Chondrocyte (in vitro differentiated cells): ENCODE measurements at regions not wholly inside any gene's neighbourhood (a gene's known extent, or its start where the extent isn't known, plus 50 kb on each side); places are given as distances from the start of the nearest gene placed in this dataset.

Source experiments
- DNase-seq: peaks from one replicate; pipeline ENCODE4 v3.0.0; 2021; ENCODE audit warnings: mixed read lengths, low spot score
- H3K27ac Mint-ChIP-seq: one replicate; pipeline ENCODE4 v1.8.0; 2021; ENCODE audit warnings: mild to moderate bottlenecking, moderate library complexity, mixed read lengths; ENCODE audit not compliant: unreplicated experiment
- H3K27me3 Mint-ChIP-seq: 2 replicates; pipeline ENCODE4 v1.8.0; 2021; ENCODE audit warnings: low read depth, mixed read lengths
- H3K36me3 Mint-ChIP-seq: 2 replicates; pipeline ENCODE4 v1.8.0; 2021; ENCODE audit warnings: low read depth, mixed read lengths
- H3K4me1 Mint-ChIP-seq: 2 replicates; pipeline ENCODE4 v1.8.0; 2021; ENCODE audit warnings: low read depth, mild to moderate bottlenecking, mixed read lengths
- H3K4me3 Mint-ChIP-seq: one replicate; pipeline ENCODE4 v1.8.0; 2021; ENCODE audit warnings: mild to moderate bottlenecking, moderate library complexity, mixed read lengths; ENCODE audit not compliant: unreplicated experiment
- H3K9me3 Mint-ChIP-seq: 2 replicates; pipeline ENCODE4 v1.8.0; 2021; ENCODE audit warnings: low read depth, mixed read lengths
- CTCF ChIP-seq: fragments of 200-600 bp; sonication (generic); IDR thresholded peaks from 2 replicates; pipeline ENCODE4 v1.5.0; 2021; ENCODE audit warnings: antibody characterized with exemption, mild to moderate bottlenecking, moderate library complexity

- Mint-ChIP-seq H3K4me3 (no peak overlapping the region), H3K4me1 (no peaks in the 10 kb centered on the region), H3K9me3 (no peaks in the 10 kb centered on the region)
Observed at GRCh38 chr5:68161156-68161555, 54.4 kb upstream of the PIK3R1 start.

GRCh38 chr5:68159224-68159951 is 56.2 kb upstream of the PIK3R1 start:
- TF ChIP-seq CTCF: no peak
- DNase-seq: no peak
- H3K27me3 Mint-ChIP-seq: no peaks in the 10 kb centered on the region
- H3K4me3 Mint-ChIP-seq: no peak overlapping the region
- no peaks in the 10 kb centered on the region for H3K9me3 Mint-ChIP-seq
- H3K36me3 Mint-ChIP-seq: no peaks in the 10 kb centered on the region
- H3K4me1 Mint-ChIP-seq: no peaks in the 10 kb centered on the region
- no peak overlapping the region for H3K27ac Mint-ChIP-seq

More at GRCh38 chr5:68161156-68161555, 54.4 kb upstream of the PIK3R1 start:
- no peaks in the 10 kb centered on the region for H3K36me3 Mint-ChIP-seq
- no peaks in the 10 kb centered on the region for H3K27me3 Mint-ChIP-seq
- no peak for DNase-seq
- H3K27ac Mint-ChIP-seq: no peak overlapping the region
- no peak for TF ChIP-seq CTCF

GRCh38 chr5:68155940-68156339 is 59.6 kb upstream of the PIK3R1 start:
- Mint-ChIP-seq H3K9me3 (no peaks in the 10 kb centered on the region), H3K4me1 (no peaks in the 10 kb centered on the region), H3K4me3 (no peak overlapping the region), H3K27me3 (no peaks in the 10 kb centered on the region), H3K27ac (no peak overlapping the region), H3K36me3 (no peaks in the 10 kb centered on the region)
- DNase-seq: no peak
- TF ChIP-seq CTCF: no peak

GRCh38 chr5:68154119-68154857 is 61.3 kb upstream of the PIK3R1 start:
- H3K4me1 Mint-ChIP-seq: no peaks in the 10 kb centered on the region
- H3K36me3 Mint-ChIP-seq: no peaks in the 10 kb centered on the region
- no peaks in the 10 kb centered on the region for H3K27me3 Mint-ChIP-seq
- no peak overlapping the region for H3K27ac Mint-ChIP-seq
- no peaks in the 10 kb centered on the region for H3K9me3 Mint-ChIP-seq
- no peak for DNase-seq
- no peak overlapping the region for H3K4me3 Mint-ChIP-seq
- no peak for TF ChIP-seq CTCF

GRCh38 chr5:68151812-68152211 is 63.7 kb upstream of the PIK3R1 start:
- H3K27ac Mint-ChIP-seq: no peak overlapping the region
- H3K4me1 Mint-ChIP-seq: peaks cover 7% of the 10 kb centered on the region
- H3K4me3 Mint-ChIP-seq: no peak overlapping the region
- no peak for DNase-seq
- H3K27me3 Mint-ChIP-seq: no peaks in the 10 kb centered on the region
- no peaks in the 10 kb centered on the region for H3K36me3 Mint-ChIP-seq
- TF ChIP-seq CTCF: no peak
- H3K9me3 Mint-ChIP-seq: no peaks in the 10 kb centered on the region
